ENCODE measurements at regions not wholly inside any gene's neighbourhood (a gene's known extent, or its start where the extent isn't known, plus 50 kb on each side); places are given as distances from the start of the nearest gene placed in this dataset.

GRCh38 chr5:57845025-57845424 lies 362.4 kb upstream of the ACTBL2 start:
- TF ChIP-seq CTCF (IDR thresholded peaks at IDR 0.05; ENCODE audit: low read length, missing control alignments), result no peak
- no peak overlapping the region for H3K4me3 ChIP-seq (replicated peaks; ENCODE audit: low read depth, low read length)
- peak; percentile 13 for DNase-seq (ENCODE audit: low read depth)

GRCh38 chr5:57844410-57844809 lies 361.8 kb upstream of the ACTBL2 start:
- H3K4me3 ChIP-seq (replicated peaks; ENCODE audit: low read depth, low read length), result no peak overlapping the region
- no peak for TF ChIP-seq CTCF (IDR thresholded peaks at IDR 0.05; ENCODE audit: low read length, missing control alignments)
- peak; percentile 17 for DNase-seq (ENCODE audit: low read depth)

- no peak for DNase-seq (ENCODE audit: low read depth)
- H3K4me3 ChIP-seq (replicated peaks; ENCODE audit: low read depth, low read length), result no peak overlapping the region
- TF ChIP-seq CTCF (IDR thresholded peaks at IDR 0.05; ENCODE audit: low read length, missing control alignments), result no peak
Measured at GRCh38 chr5:57843059-57843367, 360.4 kb upstream of the ACTBL2 start.

- no peak overlapping the region for H3K4me3 ChIP-seq (replicated peaks; ENCODE audit: low read depth, low read length)
- no peak for DNase-seq (ENCODE audit: low read depth)
- no peak for TF ChIP-seq CTCF (IDR thresholded peaks at IDR 0.05; ENCODE audit: low read length, missing control alignments)
Measured at GRCh38 chr5:57842364-57843058, 359.9 kb upstream of the ACTBL2 start.

GRCh38 chr5:57841676-57842363 lies 359.2 kb upstream of the ACTBL2 start:
- H3K4me3 ChIP-seq (replicated peaks; ENCODE audit: low read depth, low read length), result no peak overlapping the region
- TF ChIP-seq CTCF (IDR thresholded peaks at IDR 0.05; ENCODE audit: low read length, missing control alignments), result no peak
- DNase-seq (ENCODE audit: low read depth), result peak; percentile 96

- DNase-seq (ENCODE audit: low read depth), result no peak
- TF ChIP-seq CTCF (IDR thresholded peaks at IDR 0.05; ENCODE audit: low read length, missing control alignments), result no peak
- H3K4me3 ChIP-seq (replicated peaks; ENCODE audit: low read depth, low read length), result no peak overlapping the region
Measured at GRCh38 chr5:57839437-57840079, 356.9 kb upstream of the ACTBL2 start.
